ENCODE measurements at regions not wholly inside any gene's neighbourhood (a gene's known extent, or its start where the extent isn't known, plus 50 kb on each side); places are given as distances from the start of the nearest gene placed in this dataset.

- Histone ChIP-seq H3K36me3 (ENCODE audit: control insufficient read depth, low read length) (no peaks in the 10 kb centered on the region), H3K27ac (ENCODE audit: low read depth, low read length) (no peak overlapping the region), H3F3A (ENCODE audit: control insufficient read depth, insufficient read depth) (no peaks in the 10 kb centered on the region), H3K79me2 (ENCODE audit: control insufficient read depth, low read length) (no peaks in the 10 kb centered on the region), H3K4me2 (ENCODE audit: low read length) (no peak overlapping the region), H3K9me3 (ENCODE audit: control insufficient read depth, insufficient read depth, low read length) (no peaks in the 10 kb centered on the region), H3K4me3 (ENCODE audit: low read length) (no peak overlapping the region), H3K27me3 (ENCODE audit: control insufficient read depth, low read length) (0 out of 2 replicates have a peak, but pooled peaks cover 2% of the 10 kb centered on the region), H4K20me1 (ENCODE audit: control insufficient read depth, insufficient read depth, low read depth, low read length) (no peaks in the 10 kb centered on the region), H3K4me1 (ENCODE audit: control insufficient read depth, low read length) (no peaks in the 10 kb centered on the region), H3K9me2 (replicated peaks; ENCODE audit: control insufficient read depth, low read length) (no peaks in the 10 kb centered on the region)
- no peak for TF ChIP-seq EZH2phosphoT487 (IDR thresholded peaks at IDR 0.05; ENCODE audit: borderline replicate concordance, low read length)
Observed at GRCh38 chr9:18268381-18268780, 205.6 kb upstream of the ADAMTSL1 start.

GRCh38 chr9:18269561-18269960 lies 204.4 kb upstream of the ADAMTSL1 start:
- H3K27ac ChIP-seq (ENCODE audit: low read depth, low read length): no peak overlapping the region
- 0 out of 2 replicates have a peak, but pooled peaks cover 2% of the 10 kb centered on the region for H3K27me3 ChIP-seq (ENCODE audit: control insufficient read depth, low read length)

GRCh38 chr9:18274693-18275092 lies 199.3 kb upstream of the ADAMTSL1 start:
- H3F3A ChIP-seq (ENCODE audit: control insufficient read depth, insufficient read depth): no peaks in the 10 kb centered on the region
- H4K20me1 ChIP-seq (ENCODE audit: control insufficient read depth, insufficient read depth, low read depth, low read length): no peaks in the 10 kb centered on the region
- no peaks in the 10 kb centered on the region for H3K36me3 ChIP-seq (ENCODE audit: control insufficient read depth, low read length)
- H3K79me2 ChIP-seq (ENCODE audit: control insufficient read depth, low read length): no peaks in the 10 kb centered on the region
- no peak overlapping the region for H3K4me2 ChIP-seq (ENCODE audit: low read length)
- TF ChIP-seq CTCF (IDR thresholded peaks at IDR 0.05; ENCODE audit: low read depth, low read length, poor library complexity, severe bottlenecking) (no peak), EZH2phosphoT487 (IDR thresholded peaks at IDR 0.05; ENCODE audit: borderline replicate concordance, low read length) (no peak)
- H3K4me3 ChIP-seq (ENCODE audit: low read length): no peak overlapping the region
- H3K4me1 ChIP-seq (ENCODE audit: control insufficient read depth, low read length): no peaks in the 10 kb centered on the region
- H3K27ac ChIP-seq (ENCODE audit: low read depth, low read length): no peak overlapping the region
- no peaks in the 10 kb centered on the region for H3K9me3 ChIP-seq (ENCODE audit: control insufficient read depth, insufficient read depth, low read length)
- H3K27me3 ChIP-seq (ENCODE audit: control insufficient read depth, low read length): no peaks in the 10 kb centered on the region
- no peaks in the 10 kb centered on the region for H3K9me2 ChIP-seq (replicated peaks; ENCODE audit: control insufficient read depth, low read length)

More at GRCh38 chr9:18269561-18269960, 204.4 kb upstream of the ADAMTSL1 start:
- no peak for TF ChIP-seq EZH2phosphoT487 (IDR thresholded peaks at IDR 0.05; ENCODE audit: borderline replicate concordance, low read length)
- no peak for TF ChIP-seq CTCF (IDR thresholded peaks at IDR 0.05; ENCODE audit: low read depth, low read length, poor library complexity, severe bottlenecking)
- no peaks in the 10 kb centered on the region for H3K36me3 ChIP-seq (ENCODE audit: control insufficient read depth, low read length)
- no peaks in the 10 kb centered on the region for H3K9me2 ChIP-seq (replicated peaks; ENCODE audit: control insufficient read depth, low read length)
- no peak overlapping the region for H3K4me2 ChIP-seq (ENCODE audit: low read length)
- no peak overlapping the region for H3K4me3 ChIP-seq (ENCODE audit: low read length)
- no peaks in the 10 kb centered on the region for H3F3A ChIP-seq (ENCODE audit: control insufficient read depth, insufficient read depth)
- H3K4me1 ChIP-seq (ENCODE audit: control insufficient read depth, low read length): no peaks in the 10 kb centered on the region
- no peaks in the 10 kb centered on the region for H3K79me2 ChIP-seq (ENCODE audit: control insufficient read depth, low read length)
- no peaks in the 10 kb centered on the region for H4K20me1 ChIP-seq (ENCODE audit: control insufficient read depth, insufficient read depth, low read depth, low read length)
- H3K9me3 ChIP-seq (ENCODE audit: control insufficient read depth, insufficient read depth, low read length): no peaks in the 10 kb centered on the region

- Histone ChIP-seq H3K9me2 (replicated peaks; ENCODE audit: control insufficient read depth, low read length) (no peaks in the 10 kb centered on the region), H3K4me1 (ENCODE audit: control insufficient read depth, low read length) (no peaks in the 10 kb centered on the region), H3K27ac (ENCODE audit: low read depth, low read length) (no peak overlapping the region), H3F3A (ENCODE audit: control insufficient read depth, insufficient read depth) (no peaks in the 10 kb centered on the region), H3K79me2 (ENCODE audit: control insufficient read depth, low read length) (no peaks in the 10 kb centered on the region), H3K9me3 (ENCODE audit: control insufficient read depth, insufficient read depth, low read length) (no peaks in the 10 kb centered on the region), H3K4me3 (ENCODE audit: low read length) (no peak overlapping the region), H3K4me2 (ENCODE audit: low read length) (no peak overlapping the region), H3K27me3 (ENCODE audit: control insufficient read depth, low read length) (no peaks in the 10 kb centered on the region), H3K36me3 (ENCODE audit: control insufficient read depth, low read length) (no peaks in the 10 kb centered on the region), H4K20me1 (ENCODE audit: control insufficient read depth, insufficient read depth, low read depth, low read length) (no peaks in the 10 kb centered on the region)
- no peak for TF ChIP-seq CTCF (IDR thresholded peaks at IDR 0.05; ENCODE audit: low read depth, low read length, poor library complexity, severe bottlenecking)
- TF ChIP-seq EZH2phosphoT487 (IDR thresholded peaks at IDR 0.05; ENCODE audit: borderline replicate concordance, low read length): no peak
Observed at GRCh38 chr9:18275313-18275990, 198.5 kb upstream of the ADAMTSL1 start.

All from DOHH2 (cell line).